Naive B cell (primary cell): ENCODE measurements at regions not wholly inside any gene's neighbourhood (a gene's known extent, or its start where the extent isn't known, plus 50 kb on each side); places are given as distances from the start of the nearest gene placed in this dataset.
A peak's percentile ranks its signal among the peaks of the same experiment; 100 is the strongest.

Experiments used
- ATAC-seq, 2 donors: fragments of 150-1000 bp; cut with Tn5 transposase; 2 replicates each; pipeline ENCODE4 v1.10.0; 2021; ENCODE audit warnings: low read depth in 2 of 2, mild to moderate bottlenecking in 2 of 2, moderate library complexity in 2 of 2
- DNase-seq: peaks from one replicate; pipeline ENCODE4 v3.0.0; 2022
- H3K27ac Mint-ChIP-seq, 6 donors: one replicate each; pipeline ENCODE4 v1.8.0; 2020 to 2022; ENCODE audit warnings: mild to moderate bottlenecking in 6 of 6, mixed read lengths in 6 of 6, moderate library complexity in 5 of 6, inconsistent platforms in 2 of 6
- H3K27me3 Mint-ChIP-seq, 3 donors: one replicate each; pipeline ENCODE4 v1.8.0; 2021 to 2022; ENCODE audit warnings: mixed read lengths in 3 of 3, mild to moderate bottlenecking in 1 of 3
- H3K36me3 Mint-ChIP-seq, 2 donors: one replicate each; pipeline ENCODE4 v1.8.0; 2020 to 2022; ENCODE audit warnings: mixed read lengths in 2 of 2, inconsistent platforms in 1 of 2, mild to moderate bottlenecking in 1 of 2
- H3K4me1 Mint-ChIP-seq, 3 donors: one replicate each; pipeline ENCODE4 v1.8.0; 2020 to 2022; ENCODE audit warnings: mixed read lengths in 3 of 3, inconsistent platforms in 1 of 3, mild to moderate bottlenecking in 1 of 3, moderate library complexity in 1 of 3
- H3K4me3 Mint-ChIP-seq, 8 donors: one replicate each; pipeline ENCODE4 v1.8.0; 2020 to 2022; ENCODE audit warnings: mild to moderate bottlenecking in 8 of 8, mixed read lengths in 8 of 8, moderate library complexity in 8 of 8, inconsistent platforms in 2 of 8
- H3K9me3 Mint-ChIP-seq, 7 donors: one replicate each; pipeline ENCODE4 v1.8.0; 2020 to 2022; ENCODE audit warnings: mixed read lengths in 7 of 7, mild to moderate bottlenecking in 5 of 7, inconsistent platforms in 2 of 7, moderate library complexity in 1 of 7

GRCh38 chr14:34038358-34039057, 87.6 kb upstream of the EGLN3 start:
- no peaks in the 10 kb centered on the region for H3K36me3 Mint-ChIP-seq
- no peaks in the 10 kb centered on the region for H3K4me1 Mint-ChIP-seq
- H3K9me3 Mint-ChIP-seq, result peaks cover 0 to 3% (median 0%) of the 10 kb centered on the region in 7 donors
- H3K27ac Mint-ChIP-seq, result no peak overlapping the region
- H3K27me3 Mint-ChIP-seq, result peaks cover 0 to 4% (median 0%) of the 10 kb centered on the region in 3 donors
- no peak for ATAC-seq
- H3K4me3 Mint-ChIP-seq, result no peak overlapping the region
- DNase-seq, result no peak

- H3K27me3 Mint-ChIP-seq, result peaks cover 0 to 9% (median 8%) of the 10 kb centered on the region in 3 donors
- no peaks in the 10 kb centered on the region for H3K36me3 Mint-ChIP-seq
- no peaks in the 10 kb centered on the region for H3K4me1 Mint-ChIP-seq
- peaks cover 0 to 9% (median 0%) of the 10 kb centered on the region in 7 donors for H3K9me3 Mint-ChIP-seq
- H3K27ac Mint-ChIP-seq, result no peak overlapping the region
- no peak overlapping the region for H3K4me3 Mint-ChIP-seq
- DNase-seq, result no peak
- ATAC-seq, result no peak
These were observed 85.5 kb upstream of the EGLN3 start for GRCh38 chr14:34036319-34036766.

- H3K27ac Mint-ChIP-seq, result no peak overlapping the region
- ATAC-seq (no peak), DNase-seq (no peak)
- peaks cover 0 to 9% (median 0%) of the 10 kb centered on the region in 7 donors for H3K9me3 Mint-ChIP-seq
- no peaks in the 10 kb centered on the region for H3K36me3 Mint-ChIP-seq
- no peaks in the 10 kb centered on the region for H3K4me1 Mint-ChIP-seq
- H3K27me3 Mint-ChIP-seq, result peaks cover 0 to 11% (median 9%) of the 10 kb centered on the region in 3 donors
- no peak overlapping the region for H3K4me3 Mint-ChIP-seq
These were observed 85.0 kb upstream of the EGLN3 start for GRCh38 chr14:34035934-34036250.

GRCh38 chr14:34035177-34035933, 84.5 kb upstream of the EGLN3 start:
- Mint-ChIP-seq H3K4me3 (no peak overlapping the region), H3K27ac (no peak overlapping the region)

GRCh38 chr14:34034447-34035176, 83.7 kb upstream of the EGLN3 start:
- DNase-seq (no peak), ATAC-seq (no peak)
- Mint-ChIP-seq H3K4me1 (no peaks in the 10 kb centered on the region), H3K27me3 (peaks cover 0 to 11% (median 9%) of the 10 kb centered on the region in 3 donors), H3K27ac (no peak overlapping the region), H3K9me3 (peaks cover 0 to 9% (median 0%) of the 10 kb centered on the region in 7 donors), H3K4me3 (no peak overlapping the region), H3K36me3 (no peaks in the 10 kb centered on the region)

More at GRCh38 chr14:34035177-34035933, 84.5 kb upstream of the EGLN3 start:
- H3K4me1 Mint-ChIP-seq, result no peaks in the 10 kb centered on the region
- H3K9me3 Mint-ChIP-seq, result peaks cover 0 to 9% (median 0%) of the 10 kb centered on the region in 7 donors
- H3K36me3 Mint-ChIP-seq, result no peaks in the 10 kb centered on the region
- DNase-seq (no peak), ATAC-seq (no peak)
- peaks cover 0 to 11% (median 9%) of the 10 kb centered on the region in 3 donors for H3K27me3 Mint-ChIP-seq

GRCh38 chr14:34032720-34033119, 81.8 kb upstream of the EGLN3 start:
- peaks cover 0 to 11% (median 9%) of the 10 kb centered on the region in 3 donors for H3K27me3 Mint-ChIP-seq
- no peak for DNase-seq
- H3K4me1 Mint-ChIP-seq, result no peaks in the 10 kb centered on the region
- no peak for ATAC-seq
- H3K9me3 Mint-ChIP-seq, result peaks cover 0 to 9% (median 0%) of the 10 kb centered on the region in 7 donors
- no peak overlapping the region for H3K27ac Mint-ChIP-seq
- H3K36me3 Mint-ChIP-seq, result no peaks in the 10 kb centered on the region
- no peak overlapping the region for H3K4me3 Mint-ChIP-seq

GRCh38 chr14:34030864-34031263, 80.0 kb upstream of the EGLN3 start:
- Mint-ChIP-seq H3K4me1 (no peaks in the 10 kb centered on the region), H3K9me3 (peaks cover 0 to 9% (median 0%) of the 10 kb centered on the region in 7 donors), H3K27ac (peak overlapping the region in 1 of 6 donors; percentile 33), H3K36me3 (no peaks in the 10 kb centered on the region), H3K27me3 (peaks cover 0 to 11% (median 9%) of the 10 kb centered on the region in 3 donors), H3K4me3 (no peak overlapping the region)
- DNase-seq, result no peak
- no peak for ATAC-seq

- Mint-ChIP-seq H3K4me3 (no peak overlapping the region), H3K36me3 (no peaks in the 10 kb centered on the region), H3K27ac (no peak overlapping the region), H3K4me1 (no peaks in the 10 kb centered on the region), H3K27me3 (peaks cover 0 to 12% (median 9%) of the 10 kb centered on the region in 3 donors), H3K9me3 (peaks cover 0 to 9% (median 0%) of the 10 kb centered on the region in 7 donors)
- DNase-seq (no peak), ATAC-seq (no peak)
These were observed 79.1 kb upstream of the EGLN3 start for GRCh38 chr14:34029921-34030334.

- H3K36me3 Mint-ChIP-seq, result no peaks in the 10 kb centered on the region
- H3K27ac Mint-ChIP-seq, result peak overlapping the region in 1 of 6 donors; percentile 14
- peaks cover 0 to 6% (median 0%) of the 10 kb centered on the region in 7 donors for H3K9me3 Mint-ChIP-seq
- no peak for DNase-seq
- H3K27me3 Mint-ChIP-seq, result peaks cover 0 to 21% (median 10%) of the 10 kb centered on the region in 3 donors
- no peak overlapping the region for H3K4me3 Mint-ChIP-seq
- no peaks in the 10 kb centered on the region for H3K4me1 Mint-ChIP-seq
- ATAC-seq, result no peak
These were observed 77.2 kb upstream of the EGLN3 start for GRCh38 chr14:34027990-34028495.

GRCh38 chr14:34027130-34027989, 76.5 kb upstream of the EGLN3 start:
- Mint-ChIP-seq H3K27ac (peak overlapping the region in 2 of 6 donors; percentile 14 to 74), H3K4me1 (no peaks in the 10 kb centered on the region), H3K27me3 (peaks cover 0 to 21% (median 10%) of the 10 kb centered on the region in 3 donors), H3K4me3 (no peak overlapping the region), H3K9me3 (peaks cover 0 to 6% (median 0%) of the 10 kb centered on the region in 7 donors), H3K36me3 (no peaks in the 10 kb centered on the region)
- DNase-seq, result no peak
- ATAC-seq, result no peak

GRCh38 chr14:34025325-34026017, 74.6 kb upstream of the EGLN3 start:
- H3K4me1 Mint-ChIP-seq, result no peaks in the 10 kb centered on the region
- no peak overlapping the region for H3K27ac Mint-ChIP-seq
- peaks cover 0 to 2% (median 0%) of the 10 kb centered on the region in 7 donors for H3K9me3 Mint-ChIP-seq
- peaks cover 0 to 10% (median 5%) of the 10 kb centered on the region in 3 donors for H3K27me3 Mint-ChIP-seq
- no peak for DNase-seq
- H3K36me3 Mint-ChIP-seq, result no peaks in the 10 kb centered on the region
- no peak overlapping the region for H3K4me3 Mint-ChIP-seq
- no peak for ATAC-seq

GRCh38 chr14:34024768-34025144, 73.9 kb upstream of the EGLN3 start:
- no peak overlapping the region for H3K4me3 Mint-ChIP-seq
- no peaks in the 10 kb centered on the region for H3K36me3 Mint-ChIP-seq
- DNase-seq (no peak), ATAC-seq (no peak)
- no peaks in the 10 kb centered on the region for H3K4me1 Mint-ChIP-seq
- peaks cover 0 to 2% (median 0%) of the 10 kb centered on the region in 7 donors for H3K9me3 Mint-ChIP-seq
- peaks cover 0 to 10% (median 5%) of the 10 kb centered on the region in 3 donors for H3K27me3 Mint-ChIP-seq
- no peak overlapping the region for H3K27ac Mint-ChIP-seq
